GM21390 (cell line): ENCODE measurements at regions not wholly inside any gene's neighbourhood (a gene's known extent, or its start where the extent isn't known, plus 50 kb on each side); places are given as distances from the start of the nearest gene placed in this dataset.
"Not testable (repeated sequence)": the region's sequence is repeated elsewhere in the genome, so short reads cannot be mapped to it uniquely, and the experiment has no call there.

Experiments
- ATAC-seq: cut with Tn5 transposase; IDR thresholded peaks from one replicate; pipeline ENCODE4 v1.9.1; 2021; ENCODE audit not compliant: unreplicated experiment

GRCh38 chr11:81220146-81220895 is 1513.3 kb downstream of the FAM181B start:
- ATAC-seq, result no peak

- ATAC-seq, result no peak
These were observed 1514.0 kb downstream of the FAM181B start for GRCh38 chr11:81219661-81220060.

- ATAC-seq, result no peak
These were observed 1515.2 kb downstream of the FAM181B start for GRCh38 chr11:81218440-81218839.

- ATAC-seq, result no peak
These were observed 1522.6 kb downstream of the FAM181B start for GRCh38 chr11:81211050-81211449.

GRCh38 chr11:81207421-81208054 is 1526.1 kb downstream of the FAM181B start:
- no peak for ATAC-seq

- ATAC-seq, result no peak
These were observed 1529.8 kb downstream of the FAM181B start for GRCh38 chr11:81203876-81204275.

- ATAC-seq, result no peak
These were observed 1536.3 kb downstream of the FAM181B start for GRCh38 chr11:81197396-81197795.

- ATAC-seq, result no peak
These were observed 1541.1 kb downstream of the FAM181B start for GRCh38 chr11:81192516-81192915.

GRCh38 chr11:81190546-81190945 is 1543.1 kb downstream of the FAM181B start:
- no peak for ATAC-seq

- not testable (repeated sequence) for ATAC-seq
These were observed 1546.6 kb downstream of the FAM181B start for GRCh38 chr11:81187033-81187432.

- ATAC-seq, result no peak
These were observed 1558.9 kb downstream of the FAM181B start for GRCh38 chr11:81174646-81175330.

- ATAC-seq, result no peak
These were observed 1568.5 kb downstream of the FAM181B start for GRCh38 chr11:81165164-81165563.

GRCh38 chr11:81159900-81160299 is 1573.8 kb downstream of the FAM181B start:
- ATAC-seq, result no peak

- no peak for ATAC-seq
These were observed 1598.1 kb downstream of the FAM181B start for GRCh38 chr11:81135570-81135969.

GRCh38 chr11:81129618-81130017 is 1604.0 kb downstream of the FAM181B start:
- ATAC-seq, result no peak

GRCh38 chr11:81112718-81113117 is 1620.9 kb downstream of the FAM181B start:
- no peak for ATAC-seq

GRCh38 chr11:81104051-81104450 is 1629.6 kb downstream of the FAM181B start:
- ATAC-seq, result no peak

GRCh38 chr11:81098471-81098870 is 1635.2 kb downstream of the FAM181B start:
- ATAC-seq, result no peak

GRCh38 chr11:81092522-81092921 is 1641.1 kb downstream of the FAM181B start:
- no peak for ATAC-seq

- ATAC-seq, result no peak
These were observed 1644.4 kb downstream of the FAM181B start for GRCh38 chr11:81089242-81089641.

GRCh38 chr11:81080476-81080875 is 1639.6 kb upstream of the TENM4 start:
- ATAC-seq, result no peak

- no peak for ATAC-seq
These were observed 1631.4 kb upstream of the TENM4 start for GRCh38 chr11:81072273-81072672.
